GM12864 (cell line): ENCODE measurements at regions not wholly inside any gene's neighbourhood (a gene's known extent, or its start where the extent isn't known, plus 50 kb on each side); places are given as distances from the start of the nearest gene placed in this dataset.
"Not testable (repeated sequence)": the region's sequence is repeated elsewhere in the genome, so short reads cannot be mapped to it uniquely, and the experiment has no call there.

Experiments used
- DNase-seq: peaks from one replicate; pipeline ENCODE4 v3.0.0-alpha.2; 2011; ENCODE audit warnings: low read depth
- H3K4me3 ChIP-seq: 2 replicates; pipeline ENCODE4 v1.5.1; 2011; ENCODE audit warnings: mild to moderate bottlenecking, low read depth, low read length, control low read depth
- TF ChIP-seq, protein P1 (sequence below): IDR thresholded peaks from 2 replicates; pipeline ENCODE4 v1.5.1; 2011; ENCODE audit warnings: low read depth, mild to moderate bottlenecking, moderate library complexity, low read length, control low read depth, inconsistent platforms; ENCODE audit errors: missing control alignments

DNA sequence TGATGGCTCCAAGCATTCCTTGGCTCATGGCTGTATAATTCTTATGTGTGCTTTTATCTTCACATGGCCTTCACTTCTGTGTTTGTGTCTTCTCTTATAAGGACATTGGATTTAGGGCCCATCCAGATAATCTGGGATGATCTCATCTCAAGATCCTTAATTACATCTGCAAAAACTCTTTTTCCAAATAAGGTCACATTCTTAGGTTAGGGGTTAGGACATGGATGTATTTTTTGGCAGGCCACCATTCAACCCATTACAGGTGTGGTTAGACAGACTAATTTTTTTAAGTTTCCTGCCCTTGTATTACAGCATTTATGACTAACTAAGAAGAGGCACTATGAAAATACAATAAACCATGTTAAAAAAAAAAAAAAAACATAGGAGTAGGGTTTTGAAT, 254.0 kb downstream of the TPBG start:
- TF ChIP-seq, protein P1, sequence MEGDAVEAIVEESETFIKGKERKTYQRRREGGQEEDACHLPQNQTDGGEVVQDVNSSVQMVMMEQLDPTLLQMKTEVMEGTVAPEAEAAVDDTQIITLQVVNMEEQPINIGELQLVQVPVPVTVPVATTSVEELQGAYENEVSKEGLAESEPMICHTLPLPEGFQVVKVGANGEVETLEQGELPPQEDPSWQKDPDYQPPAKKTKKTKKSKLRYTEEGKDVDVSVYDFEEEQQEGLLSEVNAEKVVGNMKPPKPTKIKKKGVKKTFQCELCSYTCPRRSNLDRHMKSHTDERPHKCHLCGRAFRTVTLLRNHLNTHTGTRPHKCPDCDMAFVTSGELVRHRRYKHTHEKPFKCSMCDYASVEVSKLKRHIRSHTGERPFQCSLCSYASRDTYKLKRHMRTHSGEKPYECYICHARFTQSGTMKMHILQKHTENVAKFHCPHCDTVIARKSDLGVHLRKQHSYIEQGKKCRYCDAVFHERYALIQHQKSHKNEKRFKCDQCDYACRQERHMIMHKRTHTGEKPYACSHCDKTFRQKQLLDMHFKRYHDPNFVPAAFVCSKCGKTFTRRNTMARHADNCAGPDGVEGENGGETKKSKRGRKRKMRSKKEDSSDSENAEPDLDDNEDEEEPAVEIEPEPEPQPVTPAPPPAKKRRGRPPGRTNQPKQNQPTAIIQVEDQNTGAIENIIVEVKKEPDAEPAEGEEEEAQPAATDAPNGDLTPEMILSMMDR: no peak
- H3K4me3 ChIP-seq: no peak overlapping the region
- no peak for DNase-seq

DNA sequence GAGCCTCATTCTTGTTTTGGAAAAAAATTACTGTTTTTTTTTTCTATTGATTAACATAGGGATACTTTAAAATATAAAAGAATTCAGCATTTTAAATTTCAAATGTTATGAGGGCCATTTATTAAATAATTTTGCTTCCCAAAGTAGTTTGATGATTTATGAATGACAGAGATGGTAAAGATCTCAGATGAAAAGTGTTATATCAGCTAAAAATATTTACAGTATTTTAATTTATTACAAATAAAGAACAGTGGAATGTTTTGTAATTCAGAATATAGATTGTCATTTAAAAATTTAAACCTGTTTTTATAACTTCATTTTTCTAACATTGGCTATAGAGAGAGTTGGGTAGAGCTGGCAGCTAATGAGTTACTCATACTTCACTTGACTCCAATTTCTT, 256.0 kb downstream of the TPBG start:
- TF ChIP-seq, protein P1: no peak
- H3K4me3 ChIP-seq: no peak overlapping the region
- no peak for DNase-seq

DNA sequence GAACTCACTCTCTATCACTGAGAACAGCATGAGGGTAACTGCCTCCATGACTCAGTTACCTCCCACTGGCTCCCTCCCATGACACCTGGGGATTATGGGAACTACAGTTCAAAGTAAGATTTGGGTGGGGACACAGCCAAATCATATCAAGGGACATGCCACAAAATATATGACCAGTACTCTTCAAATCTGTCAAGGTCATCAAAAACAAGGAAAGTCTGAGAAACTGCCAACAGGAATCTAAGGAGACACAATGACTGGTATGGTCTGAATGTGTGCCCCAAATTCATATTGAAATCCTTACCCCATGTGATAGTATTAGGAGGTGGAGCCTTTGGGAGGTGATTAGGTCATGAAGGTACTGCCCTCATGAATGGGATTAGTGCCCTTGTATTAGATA, 258.8 kb downstream of the TPBG start:
- no peak overlapping the region for H3K4me3 ChIP-seq
- TF ChIP-seq, protein P1: no peak

DNA sequence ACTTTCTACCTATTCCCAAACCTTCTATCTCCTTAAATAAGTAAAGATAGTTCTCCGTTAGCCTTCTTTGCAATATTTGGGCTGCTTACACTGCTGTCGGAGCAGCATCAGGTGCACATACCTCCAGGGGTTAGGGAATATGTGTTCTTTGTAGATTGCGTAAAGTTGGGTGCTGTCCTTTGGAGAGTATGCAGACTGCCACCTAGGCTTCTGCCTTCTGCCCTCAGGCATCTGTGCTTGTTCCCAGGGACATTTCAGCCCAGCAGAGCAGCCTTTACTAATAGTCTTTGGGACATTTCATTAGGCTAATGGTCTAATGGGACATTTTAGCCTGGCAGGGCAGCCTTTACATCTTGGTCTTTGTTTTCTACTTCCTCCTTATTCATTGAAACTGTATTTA, 260.6 kb downstream of the TPBG start:
- H3K4me3 ChIP-seq: no peak overlapping the region
- TF ChIP-seq, protein P1: no peak
- DNase-seq: no peak

More for the DNA sequence above, 258.8 kb downstream of the TPBG start:
- DNase-seq: no peak

DNA sequence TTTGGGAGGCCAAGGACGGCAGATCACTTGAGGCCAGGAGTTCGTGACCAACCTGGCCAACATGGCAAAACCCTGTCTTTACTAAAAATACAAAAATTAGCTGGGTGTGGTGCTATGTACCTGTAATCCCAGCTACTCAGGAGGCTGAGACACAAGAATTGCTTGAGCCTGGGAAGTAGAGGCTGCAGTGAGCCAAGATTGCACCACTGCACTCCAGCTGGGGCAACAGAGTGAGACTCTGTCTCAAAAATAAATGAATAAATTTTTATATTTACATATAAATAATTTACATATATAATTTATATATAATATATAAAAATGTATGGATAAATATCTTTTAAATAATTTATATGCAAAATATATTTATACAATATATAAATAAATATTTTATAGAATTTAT, 263.3 kb downstream of the TPBG start:
- not testable (repeated sequence) for H3K4me3 ChIP-seq, DNase-seq

DNA sequence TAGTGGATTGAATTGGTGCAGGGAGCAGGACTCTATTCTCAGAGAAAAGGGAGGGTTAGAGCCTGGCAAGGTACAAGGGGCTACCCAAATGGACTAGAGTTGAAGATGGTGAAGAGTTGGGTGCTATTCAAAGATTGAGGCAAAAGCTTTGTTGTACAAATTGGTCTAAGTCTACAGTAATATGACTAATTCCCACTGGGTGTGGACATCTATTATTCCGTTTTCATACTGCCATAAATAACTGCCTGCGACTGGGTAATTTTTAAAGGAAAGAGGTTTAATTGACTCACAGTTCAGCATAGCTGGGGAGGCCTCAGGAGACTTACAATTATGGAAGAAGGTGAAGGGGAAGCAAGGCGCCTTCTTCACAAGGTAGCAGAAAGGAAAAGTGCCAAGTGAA, 266.3 kb downstream of the TPBG start:
- TF ChIP-seq, protein P1: no peak
- DNase-seq: no peak
- H3K4me3 ChIP-seq: no peak overlapping the region

DNA sequence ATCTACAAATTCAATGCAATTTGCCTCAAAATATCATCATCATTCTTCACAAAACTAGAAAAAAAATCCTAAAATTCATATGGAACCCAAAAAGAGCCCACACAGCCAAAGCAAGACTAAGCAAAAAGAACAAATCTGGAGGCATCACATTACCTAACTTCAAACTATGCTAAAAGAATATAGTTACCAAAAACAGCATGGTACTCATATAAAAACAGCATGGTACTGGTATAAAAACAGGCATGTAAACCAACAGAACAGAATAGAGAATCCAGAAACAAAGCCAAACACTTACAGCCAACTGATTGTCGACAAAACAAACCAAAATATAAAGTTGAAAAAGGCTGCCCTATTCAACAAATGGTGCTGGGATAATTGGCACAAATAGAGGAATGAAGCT, 278.1 kb downstream of the TPBG start:
- no peak for DNase-seq
- TF ChIP-seq, protein P1: no peak
- no peak overlapping the region for H3K4me3 ChIP-seq

DNA sequence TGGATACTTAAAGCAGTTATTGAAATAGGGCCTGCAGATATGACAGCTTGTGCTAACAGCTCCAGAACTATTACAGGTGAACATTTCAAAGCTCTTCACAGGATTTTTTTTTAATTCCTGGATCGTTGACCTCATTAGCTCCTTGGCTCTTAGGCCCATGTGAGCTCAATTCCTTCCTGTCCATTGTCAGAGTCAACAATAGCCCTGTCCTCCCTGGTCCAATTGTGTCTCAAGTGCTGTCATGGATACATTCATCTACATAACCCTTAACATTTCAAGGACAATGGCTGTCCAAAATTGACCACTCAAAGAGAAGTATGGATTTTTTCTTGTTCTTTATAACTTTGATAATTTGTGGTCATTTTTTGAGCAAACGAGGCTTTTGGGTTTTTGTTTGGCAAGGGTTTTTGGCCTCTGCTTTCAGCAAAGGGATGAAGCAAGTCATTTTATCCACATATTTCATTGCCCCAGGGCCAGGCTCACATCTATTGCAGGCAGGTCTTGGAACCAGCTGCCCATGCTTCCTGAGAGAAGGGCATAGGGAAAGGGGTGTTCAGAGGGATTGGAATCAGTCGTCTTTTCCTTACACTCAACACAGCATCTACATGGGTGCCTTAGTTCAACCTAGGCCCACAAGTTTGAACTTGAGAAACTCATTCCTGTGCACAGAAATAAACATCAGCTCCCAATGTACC, 282.1 kb downstream of the TPBG start:
- TF ChIP-seq, protein P1: no peak
- DNase-seq: no peak
- H3K4me3 ChIP-seq: no peak overlapping the region
